ENCODE measurements at regions not wholly inside any gene's neighbourhood (a gene's known extent, or its start where the extent isn't known, plus 50 kb on each side); places are given as distances from the start of the nearest gene placed in this dataset.

DNA sequence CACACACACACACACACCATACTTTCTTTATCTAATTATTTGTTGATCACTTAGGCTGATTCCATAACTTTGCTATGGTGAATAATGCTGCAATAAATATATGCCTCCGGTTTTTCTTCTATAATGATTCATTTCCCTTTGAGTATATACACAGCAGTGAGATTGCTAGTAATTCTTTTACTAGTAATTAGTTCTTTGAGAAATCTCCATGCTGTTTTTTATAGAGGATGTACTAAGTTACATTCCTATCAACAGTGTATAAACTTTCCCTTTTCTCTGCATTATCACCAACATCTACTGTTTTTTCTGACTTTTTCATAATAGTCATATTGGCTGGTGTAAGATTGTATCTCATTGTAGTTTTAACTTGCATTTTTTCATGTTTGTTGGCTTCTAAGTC is 1405.1 kb downstream of the PCDH9 start:
- Mint-ChIP-seq H3K9me3 (no peaks in the 10 kb centered on the region), H3K4me1 (ENCODE audit: low read depth) (peaks cover 17% of the 10 kb centered on the region), H3K36me3 (ENCODE audit: low read depth) (no peaks in the 10 kb centered on the region), H3K27me3 (ENCODE audit: insufficient read depth) (no peaks in the 10 kb centered on the region; the same call in 1 of the 2 replicates), H3K4me3 (peak overlapping the region; percentile 63), H3K27ac (peak overlapping the region; percentile 50)
- peak; percentile 48 for DNase-seq
- TF ChIP-seq, protein P1, sequence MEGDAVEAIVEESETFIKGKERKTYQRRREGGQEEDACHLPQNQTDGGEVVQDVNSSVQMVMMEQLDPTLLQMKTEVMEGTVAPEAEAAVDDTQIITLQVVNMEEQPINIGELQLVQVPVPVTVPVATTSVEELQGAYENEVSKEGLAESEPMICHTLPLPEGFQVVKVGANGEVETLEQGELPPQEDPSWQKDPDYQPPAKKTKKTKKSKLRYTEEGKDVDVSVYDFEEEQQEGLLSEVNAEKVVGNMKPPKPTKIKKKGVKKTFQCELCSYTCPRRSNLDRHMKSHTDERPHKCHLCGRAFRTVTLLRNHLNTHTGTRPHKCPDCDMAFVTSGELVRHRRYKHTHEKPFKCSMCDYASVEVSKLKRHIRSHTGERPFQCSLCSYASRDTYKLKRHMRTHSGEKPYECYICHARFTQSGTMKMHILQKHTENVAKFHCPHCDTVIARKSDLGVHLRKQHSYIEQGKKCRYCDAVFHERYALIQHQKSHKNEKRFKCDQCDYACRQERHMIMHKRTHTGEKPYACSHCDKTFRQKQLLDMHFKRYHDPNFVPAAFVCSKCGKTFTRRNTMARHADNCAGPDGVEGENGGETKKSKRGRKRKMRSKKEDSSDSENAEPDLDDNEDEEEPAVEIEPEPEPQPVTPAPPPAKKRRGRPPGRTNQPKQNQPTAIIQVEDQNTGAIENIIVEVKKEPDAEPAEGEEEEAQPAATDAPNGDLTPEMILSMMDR (IDR thresholded peaks at IDR 0.05), result no peak

DNA sequence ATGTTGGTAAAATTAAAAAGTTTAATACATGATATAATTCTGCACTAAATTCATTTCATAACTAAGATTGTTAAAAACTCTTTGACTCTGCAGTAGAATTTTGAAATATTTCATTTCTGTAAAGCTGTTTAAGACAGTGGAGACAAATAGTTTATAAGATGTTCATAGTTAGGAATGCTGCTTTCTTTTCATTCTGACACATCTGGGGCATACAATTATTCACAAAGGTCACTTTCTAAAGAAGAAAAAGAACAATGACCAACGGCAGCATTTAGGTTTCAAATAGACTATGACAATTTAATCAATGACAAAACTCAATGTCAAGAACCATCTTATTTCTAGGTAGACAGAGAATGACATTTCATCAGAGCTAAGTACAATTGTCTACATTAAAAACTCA is 1422.1 kb downstream of the PCDH9 start:
- Mint-ChIP-seq H3K4me1 (ENCODE audit: low read depth) (peaks cover 38% of the 10 kb centered on the region), H3K27ac (peak overlapping the region; percentile 22; the same call in 1 of the 2 replicates), H3K4me3 (peak overlapping the region; percentile 7; the same call in 1 of the 2 replicates), H3K36me3 (ENCODE audit: low read depth) (no peaks in the 10 kb centered on the region), H3K9me3 (no peaks in the 10 kb centered on the region), H3K27me3 (ENCODE audit: insufficient read depth) (no peaks in the 10 kb centered on the region)
- DNase-seq, result peak; percentile 45
- TF ChIP-seq, protein P1 (IDR thresholded peaks at IDR 0.05), result no peak

DNA sequence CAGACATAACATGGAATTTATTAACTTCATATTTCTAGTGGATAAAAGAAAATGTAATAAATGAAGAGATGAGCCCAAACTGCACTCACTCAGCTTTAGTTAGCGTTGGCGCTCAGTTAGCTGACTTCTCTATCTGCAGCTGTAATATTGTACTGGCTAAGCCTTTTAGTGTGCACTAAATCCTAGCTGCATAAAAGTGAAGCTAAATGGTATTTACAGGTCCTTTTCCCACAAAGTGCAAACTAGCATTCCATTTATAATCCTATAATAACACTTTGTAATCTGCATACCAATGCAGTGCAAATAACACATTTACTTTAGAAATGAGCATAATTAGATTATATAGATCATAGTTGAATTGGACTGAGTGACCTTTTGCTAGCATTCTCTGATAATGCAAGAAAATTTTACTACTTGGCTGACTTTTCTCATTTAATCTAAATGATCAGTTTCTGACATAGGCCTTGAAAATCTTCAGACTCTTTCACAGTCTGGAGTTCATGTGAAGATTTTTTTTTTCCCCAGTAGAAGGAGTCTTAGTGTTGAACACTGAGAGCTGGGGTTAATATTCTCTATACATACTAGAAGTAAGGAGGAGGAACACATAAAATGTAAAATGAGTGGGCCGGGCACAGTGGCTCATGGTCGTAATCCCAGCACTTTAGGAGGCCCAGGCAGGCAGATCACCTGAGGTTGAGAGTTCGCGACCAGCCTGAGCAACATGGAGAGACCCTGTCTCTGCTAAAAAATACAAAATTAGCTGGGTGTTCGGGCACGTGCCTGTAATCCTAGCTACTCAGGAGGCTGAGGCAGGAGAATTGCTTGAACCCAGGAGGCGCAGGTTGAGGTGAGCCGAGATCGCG is 1426.4 kb downstream of the PCDH9 start:
- Mint-ChIP-seq H3K4me3 (no peak overlapping the region), H3K36me3 (ENCODE audit: low read depth) (no peaks in the 10 kb centered on the region)

DNA sequence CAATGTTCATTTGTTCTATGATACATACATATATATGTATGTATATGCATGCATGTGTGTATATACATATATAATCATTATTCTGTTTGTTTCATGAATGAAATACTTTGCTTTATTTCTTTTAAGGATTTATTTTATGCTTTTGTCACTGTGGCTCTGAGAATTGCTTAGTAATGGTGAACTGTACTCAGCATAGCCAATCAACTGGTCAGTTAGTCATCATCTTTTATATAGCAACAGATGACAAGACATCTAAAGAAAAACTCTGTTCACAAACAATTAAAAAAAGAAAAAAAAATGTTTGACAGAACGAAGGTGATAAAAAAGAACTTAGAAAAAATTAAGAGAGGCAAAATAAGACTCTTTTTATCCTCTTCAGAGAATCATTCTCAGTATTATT is 1440.3 kb downstream of the PCDH9 start:
- H3K36me3 Mint-ChIP-seq (ENCODE audit: low read depth), result no peaks in the 10 kb centered on the region
- no peak overlapping the region; the same call in 1 of the 2 replicates for H3K4me3 Mint-ChIP-seq
- H3K4me1 Mint-ChIP-seq (ENCODE audit: low read depth), result peaks cover 10% of the 10 kb centered on the region
- peak overlapping the region; percentile 67 for H3K27ac Mint-ChIP-seq
- H3K27me3 Mint-ChIP-seq (ENCODE audit: insufficient read depth), result no peaks in the 10 kb centered on the region; the same call in 1 of the 2 replicates
- H3K9me3 Mint-ChIP-seq, result no peaks in the 10 kb centered on the region
- TF ChIP-seq, protein P1 (IDR thresholded peaks at IDR 0.05), result no peak
- DNase-seq, result peak; percentile 25

More for the DNA sequence above, 1426.4 kb downstream of the PCDH9 start:
- Mint-ChIP-seq H3K27me3 (ENCODE audit: insufficient read depth) (no peaks in the 10 kb centered on the region), H3K4me1 (ENCODE audit: low read depth) (peaks cover 24% of the 10 kb centered on the region), H3K27ac (no peak overlapping the region), H3K9me3 (no peaks in the 10 kb centered on the region)
- TF ChIP-seq, protein P1 (IDR thresholded peaks at IDR 0.05), result no peak
- no peak for DNase-seq

DNA sequence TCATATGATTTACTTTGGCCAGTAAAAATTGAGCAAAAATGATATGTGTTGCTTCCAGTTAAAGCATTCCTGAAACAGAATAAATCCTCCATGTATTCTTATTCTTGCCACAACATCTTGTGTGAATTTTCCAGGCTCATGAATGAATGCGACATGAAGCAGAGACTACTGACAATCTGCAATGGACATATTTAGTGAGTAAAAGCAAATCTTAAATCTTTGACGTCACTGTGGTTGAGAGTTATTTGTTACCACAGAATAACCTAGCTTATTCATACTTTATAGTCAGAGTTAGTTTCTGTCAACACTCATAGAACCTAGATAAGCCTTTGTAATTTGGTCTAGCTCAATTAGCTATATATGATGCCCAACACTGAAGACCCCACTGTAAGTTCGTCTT is 1443.1 kb downstream of the PCDH9 start:
- Mint-ChIP-seq H3K9me3 (no peaks in the 10 kb centered on the region), H3K27ac (no peak overlapping the region), H3K4me1 (ENCODE audit: low read depth) (peaks cover 10% of the 10 kb centered on the region), H3K4me3 (no peak overlapping the region), H3K36me3 (ENCODE audit: low read depth) (no peaks in the 10 kb centered on the region), H3K27me3 (ENCODE audit: insufficient read depth) (no peaks in the 10 kb centered on the region; the same call in 1 of the 2 replicates)
- TF ChIP-seq, protein P1 (IDR thresholded peaks at IDR 0.05), result no peak
- DNase-seq, result no peak
